GM18858 (cell line): ENCODE measurements at regions not wholly inside any gene's neighbourhood (a gene's known extent, or its start where the extent isn't known, plus 50 kb on each side); places are given as distances from the start of the nearest gene placed in this dataset.
"Not testable (repeated sequence)": the region's sequence is repeated elsewhere in the genome, so short reads cannot be mapped to it uniquely, and the experiment has no call there.

Experiments used
- ATAC-seq: cut with Tn5 transposase; IDR thresholded peaks from one replicate; pipeline ENCODE4 v1.9.1; 2021; ENCODE audit not compliant: unreplicated experiment

- ATAC-seq: peak; percentile 89
Observed at GRCh38 chr18:32884543-32884942, 111.7 kb upstream of the KLHL14 start.

- no peak for ATAC-seq
Observed at GRCh38 chr18:32881009-32881408, 108.2 kb upstream of the KLHL14 start.

DNA sequence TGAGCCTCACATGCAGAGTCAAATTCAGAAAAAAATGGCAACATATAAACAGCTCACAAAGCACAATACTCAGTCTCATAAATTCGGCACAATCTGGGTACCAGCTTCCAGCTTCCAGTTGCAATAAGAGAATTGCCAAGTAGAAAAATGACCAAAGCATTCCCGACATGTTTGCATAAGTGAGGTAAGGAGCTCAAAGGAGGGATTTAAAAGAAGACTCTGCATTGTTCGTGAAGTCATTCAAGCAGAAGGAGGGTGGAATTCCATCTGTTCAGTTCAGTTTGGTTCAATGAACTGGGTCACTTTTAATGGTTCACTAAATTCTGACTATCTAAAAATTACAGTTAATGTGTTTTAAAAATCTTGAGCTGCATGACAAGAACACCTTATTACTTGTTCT lies 106.7 kb upstream of the KLHL14 start:
- no peak for ATAC-seq

DNA sequence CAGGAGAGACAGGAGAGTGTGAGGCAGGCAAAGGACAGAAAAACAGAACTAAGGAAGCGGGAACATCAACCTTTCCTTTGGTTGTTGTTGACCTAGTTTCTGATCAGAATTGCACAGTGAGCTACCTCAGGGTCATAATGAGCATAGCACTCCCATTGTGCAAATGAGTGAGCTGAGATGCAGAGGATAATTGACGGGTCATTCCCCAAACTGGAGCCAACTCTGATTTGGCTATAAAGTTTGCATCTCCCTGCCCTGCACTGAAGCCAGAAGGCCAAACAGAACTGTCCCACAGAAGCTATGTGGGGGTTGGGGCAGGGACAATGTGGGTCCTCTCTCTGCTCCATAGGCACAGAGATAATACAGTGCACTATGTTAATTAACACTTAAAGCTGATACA lies 105.6 kb upstream of the KLHL14 start:
- no peak for ATAC-seq

DNA sequence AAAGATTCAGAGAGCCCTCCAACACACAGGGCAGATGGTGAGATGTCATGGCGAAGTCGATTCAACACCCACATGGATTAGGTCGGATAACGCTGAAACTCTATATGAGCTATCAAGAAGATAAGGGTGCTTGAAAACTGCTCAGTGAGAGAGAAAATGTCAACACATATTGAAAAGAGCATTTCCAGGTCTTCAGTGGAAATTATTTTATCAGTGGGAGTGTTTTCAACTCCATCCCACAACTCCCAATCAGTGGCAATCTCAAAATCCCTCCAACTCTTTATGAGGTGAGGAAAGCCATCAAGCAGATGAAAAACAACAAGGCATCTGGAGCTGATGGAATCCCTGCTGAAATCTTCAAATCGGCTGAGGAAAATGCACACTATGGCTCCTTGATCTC lies 104.5 kb upstream of the KLHL14 start:
- ATAC-seq: no peak

DNA sequence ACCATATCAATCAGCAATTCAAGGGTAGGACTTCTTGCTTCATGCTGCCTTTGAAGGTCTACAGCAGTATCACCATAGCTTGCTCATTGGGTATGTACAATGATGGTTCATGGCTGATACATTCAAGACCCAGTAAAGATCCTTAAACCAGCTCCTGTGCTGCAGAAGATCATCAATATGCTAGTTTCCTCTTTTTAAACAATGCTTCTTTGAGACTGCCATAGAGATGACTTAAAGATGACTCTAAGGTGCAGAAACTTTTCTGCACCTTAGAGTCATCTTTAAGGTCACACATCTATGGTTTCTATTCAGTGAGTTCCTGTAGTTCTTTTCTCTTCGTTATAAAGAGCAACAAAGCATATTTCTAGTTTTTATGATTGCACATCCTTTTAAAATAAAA lies 102.8 kb upstream of the KLHL14 start:
- ATAC-seq: no peak

DNA sequence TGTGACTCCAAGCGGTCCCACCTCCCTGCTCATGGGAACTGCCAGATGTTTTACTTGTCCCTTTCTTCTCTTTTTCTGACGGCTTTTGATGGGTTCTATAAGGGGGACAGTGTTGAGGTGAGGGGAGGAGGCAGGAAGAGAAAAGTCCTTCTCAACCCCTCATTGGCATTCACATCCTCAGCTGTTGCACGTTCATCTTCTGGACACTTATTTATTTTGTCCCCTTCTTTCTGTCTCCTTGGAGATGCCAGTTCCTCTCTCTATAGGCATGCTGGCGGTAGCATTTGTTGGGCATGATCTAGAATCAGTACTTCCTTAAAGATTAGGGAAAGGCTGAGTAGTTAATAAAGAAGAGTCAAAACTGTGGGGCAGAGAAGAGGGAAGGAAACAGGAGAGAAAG lies 99.0 kb upstream of the KLHL14 start:
- no peak for ATAC-seq

- no peak for ATAC-seq
Observed at GRCh38 chr18:32870611-32871010, 97.8 kb upstream of the KLHL14 start.

- no peak for ATAC-seq
Observed at GRCh38 chr18:32868406-32868805, 95.6 kb upstream of the KLHL14 start.

GRCh38 chr18:32867936-32868335 lies 95.1 kb upstream of the KLHL14 start:
- ATAC-seq: no peak

DNA sequence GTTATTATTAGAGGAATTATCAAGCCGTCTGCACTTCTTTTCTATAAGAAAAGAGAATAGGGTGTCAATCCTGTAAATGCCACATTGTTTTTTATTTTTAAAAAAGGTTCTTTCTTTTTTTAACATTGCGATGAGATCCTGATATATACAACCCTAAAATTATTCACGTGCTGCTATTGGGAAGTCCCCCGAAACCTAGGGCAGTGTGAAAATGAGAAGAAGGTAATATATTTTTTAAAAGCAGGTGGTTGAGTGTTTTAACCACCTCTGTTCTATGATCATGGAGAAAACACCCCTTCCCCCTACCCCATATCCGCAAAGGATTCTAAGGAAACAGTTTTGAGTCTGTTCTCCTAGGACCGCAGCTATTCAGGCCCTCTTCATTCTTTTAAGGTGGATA lies 94.5 kb upstream of the KLHL14 start:
- no peak for ATAC-seq

GRCh38 chr18:32862031-32862430 lies 89.2 kb upstream of the KLHL14 start:
- not testable (repeated sequence) for ATAC-seq

- ATAC-seq: no peak
Observed at GRCh38 chr18:32851936-32852335, 79.1 kb upstream of the KLHL14 start.

- ATAC-seq: no peak
Observed at GRCh38 chr18:32848826-32849225, 76.0 kb upstream of the KLHL14 start.

GRCh38 chr18:32847691-32848090 lies 74.9 kb upstream of the KLHL14 start:
- no peak for ATAC-seq

GRCh38 chr18:32846896-32847295 lies 74.1 kb upstream of the KLHL14 start:
- ATAC-seq: no peak

GRCh38 chr18:32840962-32841361 lies 68.1 kb upstream of the KLHL14 start:
- no peak for ATAC-seq

DNA sequence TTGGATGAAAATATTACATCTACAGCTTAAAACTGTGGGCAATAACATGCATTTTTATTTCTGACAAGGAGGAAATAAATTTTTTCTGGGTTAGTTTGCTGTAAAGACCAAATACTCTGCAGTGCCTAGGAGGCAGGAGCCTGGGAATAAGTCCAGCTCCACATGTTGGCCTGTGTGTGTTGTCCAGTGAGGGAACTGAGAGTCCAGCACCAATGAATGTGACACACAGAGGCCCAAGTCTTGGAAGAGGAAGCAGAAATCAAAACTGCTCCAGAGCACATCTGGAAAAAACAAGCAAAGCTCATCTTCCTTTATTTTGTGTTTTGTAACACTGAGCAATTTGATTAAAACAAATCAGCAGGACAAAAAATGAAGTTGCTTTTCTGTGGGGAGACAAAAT lies 63.1 kb upstream of the KLHL14 start:
- ATAC-seq: no peak

DNA sequence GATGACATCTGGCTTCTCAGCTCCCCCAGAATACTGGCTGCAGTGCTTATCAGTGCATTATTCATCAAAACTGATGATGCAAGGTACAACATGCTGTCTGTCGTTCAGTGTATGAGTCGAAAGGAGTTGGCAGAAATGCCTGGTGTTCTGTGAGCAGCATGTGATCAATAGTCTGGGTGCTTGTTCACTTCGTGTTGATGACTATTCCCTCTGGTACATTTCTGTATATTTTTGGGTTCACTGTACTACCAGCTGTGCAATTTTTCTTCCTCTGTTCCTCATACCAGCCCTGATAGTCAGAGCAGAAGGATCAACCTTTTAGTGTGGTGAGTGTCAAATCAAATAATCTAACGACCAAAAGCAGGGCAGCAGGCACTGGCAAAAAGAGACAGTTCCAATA lies 59.0 kb upstream of the KLHL14 start:
- ATAC-seq: no peak

GRCh38 chr18:32823226-32823625 lies 50.4 kb upstream of the KLHL14 start:
- ATAC-seq: no peak
